ENCODE measurements at regions not wholly inside any gene's neighbourhood (a gene's known extent, or its start where the extent isn't known, plus 50 kb on each side); places are given as distances from the start of the nearest gene placed in this dataset.

DNA sequence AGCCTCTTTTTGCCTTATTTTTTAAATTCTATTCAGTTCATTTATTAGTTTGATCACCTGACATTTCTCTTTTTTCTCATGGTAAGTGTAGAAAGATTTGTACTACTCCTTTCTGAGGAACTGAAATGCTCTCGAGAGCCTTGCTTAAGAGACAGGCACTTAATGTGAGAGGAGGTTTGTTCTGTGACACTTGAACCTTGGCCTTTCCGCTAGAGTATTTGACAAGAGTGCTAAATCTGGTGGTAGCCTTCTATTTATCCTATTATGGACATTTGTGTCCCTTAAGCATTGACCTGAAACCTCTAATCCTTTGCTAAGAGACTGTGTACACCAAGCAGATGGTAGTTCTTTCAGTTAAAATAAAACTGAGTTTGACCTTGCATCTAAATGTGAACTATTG, 805.0 kb upstream of the PTPRD start:
- Histone ChIP-seq H4K91ac (ENCODE audit: insufficient read depth, low read depth, low read length) (no peak overlapping the region), H2AK5ac (ENCODE audit: low read depth, low read length) (no peak overlapping the region), H2BK15ac (ENCODE audit: low read depth, low read length) (no peak overlapping the region), H3K36me3 (ENCODE audit: control insufficient read depth, insufficient read depth, low read length) (no peaks in the 10 kb centered on the region), H2AK9ac (replicated peaks; ENCODE audit: low read depth, low read length, poor library complexity) (no peak overlapping the region), H3K14ac (replicated peaks; ENCODE audit: low read depth, low read length) (no peak overlapping the region), H3K4me3 (ENCODE audit: insufficient read depth, low read depth, low read length) (no peak overlapping the region), H3K4me1 (ENCODE audit: control insufficient read depth, insufficient read depth, low read length) (no peaks in the 10 kb centered on the region), H3K4ac (ENCODE audit: low read depth, low read length) (no peak overlapping the region), H2AFZ (replicated peaks; ENCODE audit: low read length, poor library complexity) (no peak overlapping the region), H3K9me3 (ENCODE audit: control insufficient read depth, insufficient read depth, low read length) (peaks cover 11% of the 10 kb centered on the region), H4K5ac (ENCODE audit: low read depth, low read length) (no peak overlapping the region), H3K4me2 (ENCODE audit: low read depth, low read length) (no peak overlapping the region), H3K9ac (ENCODE audit: low read depth, low read length) (no peak overlapping the region), H2BK120ac (ENCODE audit: low read depth, low read length) (no peak overlapping the region), H3K23ac (ENCODE audit: low read depth, low read length) (no peak overlapping the region), H3K9me1 (ENCODE audit: insufficient read depth, low read length) (no peaks in the 10 kb centered on the region), H3K56ac (ENCODE audit: extremely low read depth, insufficient read depth, low read length) (no peak overlapping the region), H2BK5ac (ENCODE audit: low read depth, low read length, poor library complexity, severe bottlenecking) (no peak overlapping the region), H2BK20ac (ENCODE audit: low read depth, low read length) (no peak overlapping the region), H3K27ac (ENCODE audit: insufficient read depth, low read length) (no peak overlapping the region), H3K27me3 (ENCODE audit: control insufficient read depth, insufficient read depth, low read length) (no peaks in the 10 kb centered on the region), H3K18ac (ENCODE audit: low read depth, low read length) (no peak overlapping the region), H4K8ac (ENCODE audit: low read depth in 2 of 2, low read length in 2 of 2) (no peak overlapping the region), H3K79me1 (ENCODE audit: low read depth in 1 of 2, low read length in 2 of 2) (no peaks in the 10 kb centered on the region), H4K20me1 (ENCODE audit: insufficient read depth, low read length) (no peaks in the 10 kb centered on the region)
- dilution Hi-C loops (cut with HindIII; ENCODE audit: low sequenced_read_pairs, unreplicated experiment), result no loop called here
- intact Hi-C loops (cut with micrococcal nuclease), result no loop called here
- ATAC-seq (ENCODE audit: low read depth) (no peak), DNase-seq (no peak)
- TF ChIP-seq NFE2L2 (IDR thresholded peaks at IDR 0.05; ENCODE audit: low read depth, low read length) (no peak), CEBPB (IDR thresholded peaks at IDR 0.05; ENCODE audit: low read depth, low read length) (no peak), POLR2A (IDR thresholded peaks at IDR 0.05; ENCODE audit: low read depth, low read length) (no peak), SMC3 (IDR thresholded peaks at IDR 0.05; ENCODE audit: low read depth, low read length) (no peak)
- TF ChIP-seq, protein P1, sequence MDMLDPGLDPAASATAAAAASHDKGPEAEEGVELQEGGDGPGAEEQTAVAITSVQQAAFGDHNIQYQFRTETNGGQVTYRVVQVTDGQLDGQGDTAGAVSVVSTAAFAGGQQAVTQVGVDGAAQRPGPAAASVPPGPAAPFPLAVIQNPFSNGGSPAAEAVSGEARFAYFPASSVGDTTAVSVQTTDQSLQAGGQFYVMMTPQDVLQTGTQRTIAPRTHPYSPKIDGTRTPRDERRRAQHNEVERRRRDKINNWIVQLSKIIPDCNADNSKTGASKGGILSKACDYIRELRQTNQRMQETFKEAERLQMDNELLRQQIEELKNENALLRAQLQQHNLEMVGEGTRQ (IDR thresholded peaks at IDR 0.05; ENCODE audit: low read depth, low read length), result no peak
- TF ChIP-seq, protein P2, sequence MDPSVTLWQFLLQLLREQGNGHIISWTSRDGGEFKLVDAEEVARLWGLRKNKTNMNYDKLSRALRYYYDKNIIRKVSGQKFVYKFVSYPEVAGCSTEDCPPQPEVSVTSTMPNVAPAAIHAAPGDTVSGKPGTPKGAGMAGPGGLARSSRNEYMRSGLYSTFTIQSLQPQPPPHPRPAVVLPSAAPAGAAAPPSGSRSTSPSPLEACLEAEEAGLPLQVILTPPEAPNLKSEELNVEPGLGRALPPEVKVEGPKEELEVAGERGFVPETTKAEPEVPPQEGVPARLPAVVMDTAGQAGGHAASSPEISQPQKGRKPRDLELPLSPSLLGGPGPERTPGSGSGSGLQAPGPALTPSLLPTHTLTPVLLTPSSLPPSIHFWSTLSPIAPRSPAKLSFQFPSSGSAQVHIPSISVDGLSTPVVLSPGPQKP (IDR thresholded peaks at IDR 0.05; ENCODE audit: borderline replicate concordance, low read depth, low read length), result no peak
- ChIA-PET POLR2A (ENCODE audit: unreplicated experiment) (no interaction called here), CTCF (no interaction called here)
- in situ Hi-C loops (cut with MboI; ENCODE audit: low sequenced_read_pairs), result no loop called here
- BruUV-seq (replicated peaks), result no TSS peak
- WGBS, 2 experiments (ENCODE audit: extremely low coverage in 2 of 2, insufficient read length in 1 of 2), result no CpG with 5 or more reads among the region's 2 CpGs

Measured in IMR-90 (cell line).